Endothelial cell of umbilical vein (primary cell): ENCODE measurements at regions not wholly inside any gene's neighbourhood (a gene's known extent, or its start where the extent isn't known, plus 50 kb on each side); places are given as distances from the start of the nearest gene placed in this dataset.

Source experiments
- BruUV-seq: library from RNA; stranded (reverse); fragments of 400-500 nt; replicated peaks from 2 replicates; lab custom pipeline; 2021; lab: Mats Ljungman, UMichigan
- CTCF ChIA-PET: fragments of 300-600, 350-600 bp; sonication (Branson Sonifier 250); formaldehyde crosslinking; loops from one replicate; lab custom pipeline; 2021; ENCODE audit warnings: antibody characterized with exemption, inconsistent platforms; lab: Charles Lee
- POLR2A ChIA-PET: fragments of 300-600, 350-600 bp; sonication (Branson Sonifier 250); formaldehyde crosslinking; loops from one replicate; lab custom pipeline; 2021; ENCODE audit warnings: antibody characterized with exemption, inconsistent platforms; lab: Charles Lee
- DNase-seq: peaks from one replicate; pipeline ENCODE4 v3.0.0-alpha.2; 2011; ENCODE audit warnings: low read depth, low spot score
- FAIRE-seq: peaks from 2 replicates; lab custom pipeline; 2011; peaks lifted over from hg19 to GRCh38; lab: Jason Lieb, UNC
- H2AFZ ChIP-seq: 2 replicates; pipeline ENCODE4 v1.6.0; 2012; ENCODE audit warnings: low read depth, low read length, control low read depth, inconsistent platforms
- H3K27ac ChIP-seq: 2 replicates; pipeline ENCODE4 v1.5.1; 2011; ENCODE audit warnings: low read depth, mild to moderate bottlenecking, control low read depth, low read length, moderate library complexity; ENCODE audit not compliant: insufficient read depth
- H3K27me3 ChIP-seq, 2 experiments: 2 replicates each; pipeline versions ENCODE4 v1.6.0 to v1.6.1; 2011; ENCODE audit warnings: low read length in 2 of 2, mixed read lengths in 1 of 2; ENCODE audit not compliant: control insufficient read depth in 2 of 2, insufficient read depth in 2 of 2
- H3K36me3 ChIP-seq, 2 experiments: 2 replicates in 1 of 2; 3 replicates in 1 of 2; pipeline ENCODE4 v1.5.1; 2011; ENCODE audit warnings: low read length in 2 of 2, mild to moderate bottlenecking in 1 of 2, moderate library complexity in 1 of 2; ENCODE audit not compliant: control insufficient read depth in 2 of 2, insufficient read depth in 2 of 2; ENCODE audit errors: extremely low read depth in 1 of 2
- H3K4me1 ChIP-seq: 3 replicates; pipeline ENCODE4 v1.5.1; 2011; ENCODE audit warnings: mild to moderate bottlenecking, low read length; ENCODE audit not compliant: control insufficient read depth, insufficient read depth; ENCODE audit errors: extremely low read depth
- H3K4me2 ChIP-seq: 2 replicates; pipeline ENCODE4 v1.6.1; 2011; ENCODE audit warnings: low read length, control low read depth, mixed read lengths; ENCODE audit not compliant: insufficient read depth
- H3K4me3 ChIP-seq, 3 experiments: fragments of 200-600 bp in 1 of 3; sonication (generic), shearing (Covaris generic) in 1 of 3; replicated peaks in 1 of 3; 2 replicates each; pipeline ENCODE4 v1.5.1; 2011 to 2016; ENCODE audit warnings: control low read depth in 3 of 3, low read length in 3 of 3, mild to moderate bottlenecking in 2 of 3, inconsistent platforms in 1 of 3, low read depth in 1 of 3, moderate library complexity in 1 of 3; ENCODE audit not compliant: insufficient read depth in 1 of 3
- H3K79me2 ChIP-seq: 2 replicates; pipeline ENCODE4 v1.6.0; 2012; ENCODE audit warnings: low read length, inconsistent platforms; ENCODE audit not compliant: control insufficient read depth, insufficient read depth
- H3K9ac ChIP-seq: replicated peaks from 2 replicates; pipeline ENCODE3; 2011; ENCODE audit warnings: low read length, control low read depth; ENCODE audit not compliant: insufficient read depth; ENCODE audit errors: extremely low read depth
- H3K9me1 ChIP-seq: replicated peaks from 3 replicates; pipeline ENCODE4 v1.6.0; 2011; ENCODE audit warnings: mild to moderate bottlenecking, low read length; ENCODE audit not compliant: control insufficient read depth, insufficient read depth; ENCODE audit errors: extremely low read depth
- H3K9me3 ChIP-seq: replicated peaks from 2 replicates; pipeline ENCODE4 v1.5.1; 2012; ENCODE audit warnings: low read length, inconsistent platforms; ENCODE audit not compliant: control insufficient read depth, insufficient read depth
- H4K20me1 ChIP-seq: replicated peaks from 2 replicates; pipeline ENCODE3; 2011; ENCODE audit warnings: mild to moderate bottlenecking, low read length; ENCODE audit not compliant: control insufficient read depth, insufficient read depth; ENCODE audit errors: extremely low read depth
- CTCF ChIP-seq, 2 donors: IDR thresholded peaks; 1 replicate in 1 of 2; 2 replicates in 1 of 2; pipeline ENCODE4 v1.5.1; 2011; ENCODE audit warnings: low read length in 2 of 2, mild to moderate bottlenecking in 2 of 2, moderate library complexity in 2 of 2, control low read depth in 1 of 2, inconsistent platforms in 1 of 2, low read depth in 1 of 2; ENCODE audit not compliant: insufficient read depth in 1 of 2; ENCODE audit errors: extremely low read depth in 1 of 2
- EZH2 ChIP-seq: IDR thresholded peaks from 2 replicates; pipeline ENCODE4 v1.6.1; 2012; ENCODE audit warnings: borderline replicate concordance, low read depth, mild to moderate bottlenecking, moderate library complexity, low read length, inconsistent platforms; ENCODE audit not compliant: severe bottlenecking
- FOS ChIP-seq: IDR thresholded peaks from 2 replicates; pipeline ENCODE4 v1.6.1; 2011; ENCODE audit warnings: mild to moderate bottlenecking, low read length, moderate library complexity, borderline replicate concordance; ENCODE audit not compliant: insufficient read depth
- GATA2 ChIP-seq: IDR thresholded peaks from 2 replicates; pipeline ENCODE4 v1.7.0; 2011; ENCODE audit warnings: low read depth, mild to moderate bottlenecking, moderate library complexity, mixed read lengths, low read length; ENCODE audit not compliant: insufficient read length, insufficient read depth
- JUN ChIP-seq: IDR thresholded peaks from 2 replicates; pipeline ENCODE4 v1.6.1; 2011; ENCODE audit warnings: borderline replicate concordance, low read depth; ENCODE audit not compliant: insufficient read length, insufficient read depth
- MAX ChIP-seq: IDR thresholded peaks from 2 replicates; pipeline ENCODE4 v1.6.1; 2011; ENCODE audit not compliant: insufficient read depth, insufficient read length
- MYC ChIP-seq: IDR thresholded peaks from one replicate; pipeline ENCODE4 v1.6.1; 2011; ENCODE audit warnings: mild to moderate bottlenecking, low read depth, low read length
- POLR2A ChIP-seq: IDR thresholded peaks from 2 replicates; pipeline ENCODE4 v1.6.1; 2012; ENCODE audit warnings: low read depth, mild to moderate bottlenecking, control low read depth, low read length
- POLR2AphosphoS5 ChIP-seq: IDR thresholded peaks from 2 replicates; pipeline ENCODE4 v1.6.1; 2012; ENCODE audit warnings: low read depth, mild to moderate bottlenecking, control low read depth, low read length, moderate library complexity; ENCODE audit not compliant: insufficient read depth
- dilution Hi-C: fragments of 300-500 bp; cut with MboI; formaldehyde crosslinking; loops from one replicate; pipeline ENCODE4 v1.15.0; 2019; ENCODE audit warnings: low sequenced_read_pairs; ENCODE audit not compliant: extremely low pct_ligation_motif_present
- intact Hi-C: fragments of 100-400 bp; cut with micrococcal nuclease; formaldehyde crosslinking; loops from one replicate; pipeline ENCODE4 v1.10.0; 2022

- FAIRE-seq, result no peak
- H3K36me3 ChIP-seq, result no peaks in the 10 kb centered on the region
- DNase-seq, result no peak
- intact Hi-C loops, result no loop called here
- no peaks in the 10 kb centered on the region for H3K27me3 ChIP-seq
- no peaks in the 10 kb centered on the region for H3K4me1 ChIP-seq
- no peaks in the 10 kb centered on the region for H3K9me3 ChIP-seq
- H3K4me3 ChIP-seq, result no peak overlapping the region
- no TSS peak for BruUV-seq
- CTCF ChIA-PET, result no interaction called here
- POLR2A ChIA-PET, result no interaction called here
- H3K4me2 ChIP-seq, result no peak overlapping the region
- TF ChIP-seq POLR2AphosphoS5, result no peak
- TF ChIP-seq MYC, result no peak
- H3K9me1 ChIP-seq, result no peaks in the 10 kb centered on the region
- H4K20me1 ChIP-seq, result no peaks in the 10 kb centered on the region
- no peaks in the 10 kb centered on the region for H3K79me2 ChIP-seq
- no peak overlapping the region for H3K27ac ChIP-seq
- no peak overlapping the region for H2AFZ ChIP-seq
- no peak overlapping the region for H3K9ac ChIP-seq
- dilution Hi-C loops, result no loop called here
Observed at GRCh38 chr2:118718921-118719320, 128.5 kb downstream of the EN1 start.

- Histone ChIP-seq H3K4me3 (no peak overlapping the region), H3K4me2 (no peak overlapping the region), H3K4me1 (no peaks in the 10 kb centered on the region), H2AFZ (no peak overlapping the region), H3K27ac (no peak overlapping the region), H3K9ac (no peak overlapping the region), H3K27me3 (no peaks in the 10 kb centered on the region), H4K20me1 (no peaks in the 10 kb centered on the region), H3K36me3 (no peaks in the 10 kb centered on the region), H3K9me1 (no peaks in the 10 kb centered on the region), H3K79me2 (no peaks in the 10 kb centered on the region), H3K9me3 (no peaks in the 10 kb centered on the region)
- no peak for FAIRE-seq
- CTCF ChIA-PET, result no interaction called here
- dilution Hi-C loops (no loop called here), intact Hi-C loops (no loop called here)
- POLR2A ChIA-PET, result no interaction called here
- no TSS peak for BruUV-seq
- TF ChIP-seq MAX (no peak), CTCF (IDR thresholded peaks at IDR 0.05; ENCODE audit: extremely low read depth in 1 of 2, insufficient read depth in 1 of 2, low read depth in 1 of 2, low read length in 2 of 2) (no peak), MYC (no peak), EZH2 (no peak), JUN (no peak), FOS (no peak), POLR2A (no peak), POLR2AphosphoS5 (no peak), GATA2 (no peak)
- no peak for DNase-seq
Observed at GRCh38 chr2:118716102-118716501, 131.3 kb downstream of the EN1 start.
